Stimulated activated CD4-positive, alpha-beta T cell treated with anti-CD3 and anti-CD28 coated beads, Interleukin-15, amount 100 ng/mL, for 1 hour (primary cell): ENCODE measurements at regions not wholly inside any gene's neighbourhood (a gene's known extent, or its start where the extent isn't known, plus 50 kb on each side); places are given as distances from the start of the nearest gene placed in this dataset.

Experiments used
- DNase-seq, 2 donors: peaks; one replicate each; pipeline ENCODE4 v3.0.0-alpha.2; 2020; ENCODE audit warnings: low read depth in 1 of 2, low spot score in 1 of 2

- no peak for DNase-seq
These were observed 52.1 kb upstream of the BHLHE23 start for GRCh38 chr20:63058696-63059335.

DNA sequence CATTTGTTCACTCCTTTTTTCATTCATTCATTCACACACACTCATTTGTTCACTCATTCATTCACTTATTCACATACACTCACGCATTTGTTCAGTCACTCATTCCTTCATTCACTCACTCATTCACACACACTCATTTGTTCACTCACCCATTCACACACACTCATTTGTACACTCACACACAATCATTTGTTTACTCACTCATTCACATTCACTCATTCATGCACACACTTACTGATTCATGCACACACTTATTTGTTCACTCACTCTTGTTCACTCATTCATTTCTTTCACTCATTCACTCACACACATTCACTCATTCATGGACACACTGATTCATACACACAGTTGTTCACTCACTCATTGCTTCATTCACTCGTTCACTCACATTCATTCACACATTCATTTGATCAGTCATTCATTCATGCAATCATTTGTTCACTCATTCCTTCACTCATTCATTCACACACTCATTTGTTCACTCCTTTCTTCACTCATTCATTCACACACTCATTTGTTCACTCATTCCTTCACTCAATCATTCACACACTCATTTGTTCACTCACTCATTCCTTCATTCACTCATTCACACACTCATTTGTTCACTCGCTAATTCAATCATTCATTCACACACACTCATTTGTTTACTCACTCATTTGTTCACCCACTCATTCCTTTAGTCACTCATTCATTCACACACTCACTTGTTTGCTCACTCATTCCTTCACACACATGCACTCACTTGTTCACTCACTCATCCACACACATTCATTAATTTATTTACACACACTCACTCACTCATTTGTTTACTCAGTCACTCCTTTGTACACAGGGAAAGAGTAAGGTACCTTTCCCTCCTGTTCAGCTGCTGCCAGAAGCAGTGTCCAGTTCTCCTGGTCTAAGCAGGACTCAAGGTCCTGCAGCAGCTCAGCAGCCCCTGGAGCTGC lies 50.7 kb upstream of the BHLHE23 start:
- DNase-seq, result no peak

DNA sequence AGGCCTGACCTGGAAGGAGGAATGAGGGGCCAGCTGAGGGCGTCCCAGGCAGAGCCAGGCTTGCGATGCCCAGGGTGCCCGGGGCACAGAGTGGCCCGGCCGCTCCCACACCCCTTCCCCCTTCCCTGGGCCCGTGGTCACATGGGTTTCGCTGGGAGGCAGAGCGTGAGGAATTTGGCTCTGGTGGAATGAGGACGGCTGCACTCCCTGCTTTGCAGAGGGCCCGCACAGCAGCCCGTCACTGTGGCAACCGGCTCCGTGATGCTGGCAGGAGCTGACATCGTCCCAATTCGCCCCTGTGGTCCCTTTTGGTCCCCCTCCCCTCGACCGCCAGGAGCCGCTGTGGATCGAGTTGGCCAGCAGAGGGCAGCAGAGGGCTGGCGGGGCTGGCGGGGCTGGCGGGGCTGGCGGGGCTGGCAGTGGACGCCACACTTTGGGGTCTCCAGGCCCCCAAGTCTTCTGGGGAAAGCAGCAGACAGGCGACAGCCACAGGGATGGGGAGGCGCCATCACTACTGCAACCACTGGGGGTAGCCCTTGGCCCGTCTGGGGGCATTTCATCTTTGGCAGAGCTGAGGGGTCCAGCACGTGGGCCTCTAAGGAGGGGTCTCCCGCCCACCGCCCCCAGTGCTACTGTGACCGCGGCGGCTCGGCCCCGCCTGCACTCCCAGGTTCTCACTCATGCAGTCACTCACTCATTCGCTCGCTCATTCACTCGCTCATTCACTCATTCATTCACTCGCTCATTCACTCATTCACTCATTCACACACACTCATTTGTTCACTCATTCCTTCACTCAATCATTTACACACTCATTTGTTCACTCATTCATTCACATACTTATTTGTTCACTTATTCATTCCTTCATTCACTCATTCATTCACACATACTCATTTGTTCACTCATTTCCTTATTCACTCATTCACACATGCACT lies 49.7 kb upstream of the BHLHE23 start:
- peak in 1 of 2 donors; percentile 30 for DNase-seq
